Thymus (tissue), 11 donors: ENCODE measurements at regions not wholly inside any gene's neighbourhood (a gene's known extent, or its start where the extent isn't known, plus 50 kb on each side); places are given as distances from the start of the nearest gene placed in this dataset.
"Not testable (repeated sequence)": the region's sequence is repeated elsewhere in the genome, so short reads cannot be mapped to it uniquely, and the experiment has no call there.

ENCODE experiments used
- DNase-seq, 9 donors: peaks; one replicate each; pipeline ENCODE4 v3.0.0-alpha.2; 2013; ENCODE audit warnings: low spot score in 9 of 9, low read depth in 6 of 9, missing footprints in 1 of 9
- H3K27ac ChIP-seq, 2 donors: one replicate each; pipeline ENCODE4 v1.5.1; 2013; ENCODE audit warnings: control low read depth in 1 of 2, low read depth in 1 of 2, low read length in 1 of 2, mild to moderate bottlenecking in 1 of 2, moderate library complexity in 1 of 2
- H3K27me3 ChIP-seq, 2 donors: one replicate each; pipeline ENCODE4 v1.5.1; 2013; ENCODE audit warnings: low read length in 1 of 2; ENCODE audit not compliant: control insufficient read depth in 2 of 2, insufficient read depth in 1 of 2
- H3K36me3 ChIP-seq, 2 donors: one replicate each; pipeline ENCODE4 v1.5.1; 2013; ENCODE audit warnings: low read length in 1 of 2, mild to moderate bottlenecking in 1 of 2, moderate library complexity in 1 of 2; ENCODE audit not compliant: control insufficient read depth in 2 of 2, insufficient read depth in 2 of 2
- H3K4me1 ChIP-seq, 2 donors: one replicate each; pipeline ENCODE4 v1.5.1; 2013; ENCODE audit warnings: low read length in 2 of 2; ENCODE audit not compliant: control insufficient read depth in 2 of 2, insufficient read depth in 2 of 2
- H3K4me3 ChIP-seq, 2 donors: one replicate each; pipeline ENCODE4 v1.5.1; 2013; ENCODE audit warnings: low read length in 2 of 2, control low read depth in 1 of 2, mild to moderate bottlenecking in 1 of 2
- H3K9me3 ChIP-seq, 2 donors: one replicate each; pipeline ENCODE4 v1.5.1; 2013; ENCODE audit warnings: low read length in 1 of 2, mild to moderate bottlenecking in 1 of 2; ENCODE audit not compliant: control insufficient read depth in 2 of 2, insufficient read depth in 1 of 2
- WGBS: extraction: QIAGEN DNeasy Blood & Tissue Kit; methylation state at CpG from one replicate; pipeline ENCODE4 v1.1.7; 2013; 5-methylcytosine and 5-hydroxymethylcytosine counted together
- donor health status: healthy.

DNA sequence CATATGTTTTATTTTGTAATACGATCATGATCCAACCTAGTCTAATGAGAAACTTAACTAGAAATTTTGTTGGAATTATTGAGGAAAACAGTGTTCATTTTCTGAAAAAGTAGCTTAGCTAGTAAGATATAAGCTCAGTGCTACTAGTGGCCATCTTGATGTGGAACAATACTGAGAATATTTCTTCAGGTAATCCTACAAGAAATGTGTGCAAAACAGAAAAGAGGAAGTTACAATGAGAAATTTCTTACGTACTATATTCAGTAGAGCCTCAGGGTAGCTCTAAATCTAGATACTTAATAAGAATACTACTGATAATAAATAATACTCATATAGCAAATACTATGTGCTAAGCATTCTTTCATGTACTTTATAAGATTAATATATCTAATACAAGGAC is 114.8 kb downstream of the SYT15B start:
- H3K27ac ChIP-seq, DNase-seq, H3K27me3 ChIP-seq, H3K4me1 ChIP-seq, H3K9me3 ChIP-seq, H3K36me3 ChIP-seq, H3K4me3 ChIP-seq: not testable (repeated sequence)
- WGBS, result no CpG with 5 or more reads among the region's 2 CpGs

DNA sequence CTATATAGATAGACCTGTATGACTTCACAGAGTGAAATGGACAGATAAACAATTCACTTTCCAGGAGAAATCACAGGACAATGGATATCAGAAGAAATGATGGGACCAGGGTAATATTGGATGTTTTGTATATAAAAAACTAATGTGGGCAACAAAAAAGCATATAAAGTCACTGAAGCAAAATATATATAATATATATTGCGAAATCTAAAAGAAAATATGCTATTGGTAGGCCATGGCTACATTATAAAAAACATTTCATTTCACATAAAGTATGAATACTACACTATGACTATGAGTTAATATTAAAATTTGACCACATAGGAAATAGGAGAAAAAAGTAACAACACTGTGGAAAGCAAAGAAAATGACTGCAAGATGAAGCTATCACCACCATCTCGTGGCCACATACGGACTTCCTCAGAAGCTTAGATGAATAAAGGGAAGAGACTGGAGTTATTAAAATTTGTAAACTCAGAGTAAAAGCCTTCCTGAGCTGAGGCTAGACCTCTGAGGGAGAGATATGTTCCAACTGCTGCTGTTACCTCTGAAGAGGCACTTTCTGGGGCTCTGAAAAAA is 115.8 kb downstream of the SYT15B start:
- H3K27me3 ChIP-seq, H3K36me3 ChIP-seq, DNase-seq, H3K4me3 ChIP-seq, H3K9me3 ChIP-seq, H3K4me1 ChIP-seq, H3K27ac ChIP-seq: not testable (repeated sequence)
- 43% methylated on average over 3 of the region's 3 CpGs for WGBS

DNA sequence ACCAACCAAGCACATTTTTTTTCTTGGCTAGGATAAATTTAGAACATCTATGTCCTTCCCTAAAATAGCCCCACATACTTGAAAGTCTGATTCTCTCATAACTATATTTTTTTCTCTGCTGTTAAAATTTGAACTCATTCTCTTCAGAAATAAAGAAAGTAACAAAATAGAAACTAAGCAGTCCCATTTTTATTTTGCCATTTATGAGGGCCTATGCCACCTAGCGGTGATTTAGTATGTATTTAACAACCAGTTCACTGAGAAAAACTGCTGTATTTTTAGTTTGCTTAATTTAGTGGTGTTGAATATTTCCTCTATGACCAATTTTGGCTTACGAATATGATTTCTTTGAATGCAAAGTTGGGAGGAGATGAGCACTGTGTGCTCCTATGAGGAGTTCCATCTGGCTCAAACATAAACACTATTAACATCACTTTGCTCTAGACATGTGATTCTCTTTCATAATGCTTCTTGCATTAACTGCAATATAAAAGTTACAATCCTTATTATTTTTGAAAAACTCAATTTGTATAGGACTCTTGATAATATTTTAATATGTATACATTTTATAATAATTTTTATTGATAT is 116.6 kb downstream of the SYT15B start:
- DNase-seq, result peak in 4 of 9 donors; percentile 12 to 46 (median 20)
- not testable (repeated sequence) for H3K9me3 ChIP-seq, H3K4me3 ChIP-seq, H3K4me1 ChIP-seq, H3K27me3 ChIP-seq, H3K36me3 ChIP-seq, H3K27ac ChIP-seq
- WGBS, result 0% methylated on average over 1 of the region's 2 CpGs

DNA sequence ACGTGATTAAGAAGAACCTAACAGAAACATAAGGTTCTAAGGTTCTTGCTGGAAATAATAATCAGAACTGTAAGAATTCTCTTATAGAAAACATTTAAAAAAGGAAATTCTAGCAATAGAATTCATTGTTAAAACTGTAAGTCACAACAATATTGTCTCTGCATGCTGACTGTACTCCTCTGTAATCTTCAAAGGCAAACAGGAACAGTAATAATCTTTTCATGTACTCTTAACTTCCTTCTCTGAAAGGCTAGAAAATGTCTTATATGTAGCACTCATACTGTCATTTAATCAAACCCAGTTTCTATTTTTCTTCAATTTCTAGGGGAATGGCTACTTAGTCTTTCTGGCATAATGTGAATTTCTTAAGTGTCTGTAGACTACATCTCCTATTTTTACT is 103.5 kb upstream of the AGAP9 start:
- not testable (repeated sequence) for DNase-seq, H3K4me1 ChIP-seq, H3K4me3 ChIP-seq, H3K36me3 ChIP-seq, H3K27me3 ChIP-seq, H3K27ac ChIP-seq, H3K9me3 ChIP-seq
- 100% methylated on average over 1 of the region's 1 CpG for WGBS

DNA sequence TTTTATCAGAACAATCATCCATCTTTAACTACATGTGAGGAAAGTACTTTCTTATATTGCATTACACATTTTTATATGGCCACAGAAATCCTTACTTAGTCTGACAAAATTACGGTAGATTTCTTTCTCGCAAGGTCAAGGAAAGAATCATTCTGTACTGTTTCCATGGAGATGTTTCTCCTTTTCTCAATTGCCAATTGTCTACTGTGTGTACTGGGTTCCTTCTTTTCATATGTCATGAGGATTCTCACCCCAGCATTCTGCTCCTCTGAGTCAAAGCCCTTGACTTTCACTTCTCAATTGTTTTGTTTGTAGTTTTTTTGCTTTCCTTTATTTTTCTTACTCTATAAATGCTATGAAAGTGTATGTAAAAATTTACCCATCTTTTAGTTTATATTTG is 99.3 kb upstream of the AGAP9 start:
- not testable (repeated sequence) for H3K9me3 ChIP-seq, H3K27me3 ChIP-seq, H3K4me1 ChIP-seq, H3K27ac ChIP-seq, DNase-seq, H3K36me3 ChIP-seq, H3K4me3 ChIP-seq
- 96% methylated on average over 2 of the region's 2 CpGs for WGBS

DNA sequence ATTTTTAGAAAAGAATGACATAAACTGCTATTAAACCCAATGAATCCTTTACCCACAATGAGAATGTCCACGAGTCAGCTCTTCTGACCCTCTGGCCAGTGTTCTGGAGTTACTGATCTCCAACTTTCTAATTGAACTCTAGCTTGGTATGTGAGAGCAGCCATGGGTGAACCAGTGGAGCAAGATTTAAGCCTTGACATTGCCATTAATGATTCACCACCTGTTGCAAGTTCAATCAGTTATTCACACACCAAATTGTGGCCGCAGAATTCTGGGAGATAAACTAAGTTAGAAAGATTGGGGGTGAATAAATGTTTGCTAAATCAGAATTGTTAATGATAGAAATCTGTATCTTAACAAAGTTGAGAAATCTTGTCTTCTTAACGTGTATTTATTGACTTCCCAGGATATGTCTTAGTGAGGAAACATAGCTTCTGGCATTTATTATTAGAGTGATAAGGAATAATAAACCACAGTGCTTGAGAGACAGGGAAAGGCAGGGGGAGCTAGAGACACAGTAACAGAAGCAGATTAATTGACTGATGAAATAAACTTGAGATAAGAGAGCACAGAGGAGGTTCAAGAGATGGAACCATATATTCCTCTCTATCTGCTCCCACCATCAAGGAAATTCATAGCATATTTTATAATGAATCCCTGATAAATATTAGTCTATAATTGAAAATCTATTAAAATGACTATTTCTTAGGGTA is 96.0 kb upstream of the AGAP9 start:
- H3K36me3 ChIP-seq, result not testable (repeated sequence)
- WGBS, result 96% methylated on average over 2 of the region's 3 CpGs

DNA sequence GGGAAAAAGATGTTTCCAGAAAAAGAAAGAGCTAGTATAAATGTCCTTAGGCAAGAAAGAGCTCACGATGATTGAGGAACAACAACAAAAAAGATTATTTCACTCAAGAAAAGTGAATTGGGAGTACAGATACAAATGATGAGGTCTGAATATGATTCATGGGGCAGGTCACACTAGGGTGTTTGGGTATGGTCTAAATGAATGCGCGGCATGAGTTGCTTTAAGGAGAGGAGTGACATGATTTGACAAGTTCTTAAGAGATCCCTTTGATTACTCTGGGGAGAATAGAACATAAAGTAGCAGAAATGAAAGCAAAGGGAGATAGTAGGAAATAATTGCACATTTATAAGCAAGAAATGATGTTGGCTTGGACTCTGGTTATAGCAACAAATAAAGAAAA is 85.9 kb upstream of the AGAP9 start:
- DNase-seq, H3K9me3 ChIP-seq, H3K27me3 ChIP-seq, H3K36me3 ChIP-seq, H3K27ac ChIP-seq, H3K4me1 ChIP-seq, H3K4me3 ChIP-seq: not testable (repeated sequence)
- WGBS, result no CpG with 5 or more reads among the region's 3 CpGs

More for the DNA sequence above, 96.0 kb upstream of the AGAP9 start:
- not testable (repeated sequence) for H3K27ac ChIP-seq, H3K4me1 ChIP-seq, H3K9me3 ChIP-seq, DNase-seq, H3K27me3 ChIP-seq, H3K4me3 ChIP-seq

DNA sequence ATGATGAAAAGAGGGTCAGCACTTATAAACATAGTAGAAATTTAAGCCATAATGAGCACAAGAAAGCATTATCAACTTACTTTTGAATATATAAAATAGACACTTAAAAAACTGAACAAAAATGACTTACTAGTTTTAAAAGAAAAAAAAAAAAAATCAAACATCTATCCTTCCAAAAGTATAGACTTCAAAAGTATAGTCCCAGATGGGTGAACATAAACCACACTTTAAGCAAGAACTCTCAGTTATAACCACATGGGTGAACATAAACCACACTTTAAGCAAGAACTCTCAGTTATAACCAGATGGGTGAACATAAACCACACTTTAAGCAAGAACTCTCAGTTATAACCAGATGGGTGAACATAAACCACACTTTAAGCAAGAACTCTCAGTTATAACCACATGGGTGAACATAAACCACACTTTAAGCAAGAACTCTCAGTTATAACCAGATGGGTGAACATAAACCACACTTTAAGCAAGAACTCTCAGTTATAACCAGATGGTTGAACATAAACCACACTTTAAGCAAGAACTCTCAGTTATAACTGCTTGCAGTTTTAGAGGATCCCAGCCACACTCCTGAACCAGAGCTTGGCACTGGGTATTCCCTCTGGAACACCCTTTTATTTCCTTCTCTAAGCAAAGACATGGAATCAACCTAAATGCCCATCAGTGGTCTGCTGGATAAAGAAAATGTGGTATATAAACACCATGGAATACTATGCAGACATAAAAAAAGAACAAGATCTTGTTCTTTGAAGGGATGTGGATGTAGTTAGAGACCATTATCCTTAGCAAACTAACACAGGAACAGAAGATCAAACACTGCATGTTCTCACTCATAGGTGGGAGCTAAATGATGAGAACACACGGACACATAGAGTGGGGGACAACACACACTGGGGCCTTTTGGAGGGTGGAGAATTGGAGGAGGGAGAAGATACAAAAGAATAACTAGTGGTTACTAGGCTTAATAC is 82.6 kb upstream of the AGAP9 start:
- no CpG with 5 or more reads among the region's 1 CpG for WGBS

DNA sequence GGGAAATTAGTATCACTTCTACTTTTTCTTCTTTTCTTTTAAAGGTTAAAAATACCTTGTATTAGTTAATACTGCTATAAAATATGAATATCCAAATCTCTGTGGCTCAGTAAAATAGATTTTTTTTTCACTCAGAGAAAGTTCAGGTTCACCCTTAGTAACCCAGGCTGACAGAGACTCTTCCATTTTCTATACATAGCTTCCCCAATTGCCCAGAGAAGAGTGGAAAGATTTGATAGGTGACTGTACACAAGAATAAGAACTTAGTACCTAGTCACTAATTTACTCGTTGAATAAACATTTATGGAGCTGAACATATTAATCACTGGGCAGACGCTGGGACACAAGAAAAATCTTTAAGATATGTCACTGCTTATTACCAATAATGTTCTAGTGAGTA is 77.2 kb upstream of the AGAP9 start:
- not testable (repeated sequence) for H3K4me3 ChIP-seq, H3K9me3 ChIP-seq, H3K4me1 ChIP-seq, H3K27me3 ChIP-seq, H3K27ac ChIP-seq, DNase-seq, H3K36me3 ChIP-seq
- 97% methylated on average over 2 of the region's 2 CpGs for WGBS

More for the DNA sequence above, 82.6 kb upstream of the AGAP9 start:
- H3K9me3 ChIP-seq, H3K36me3 ChIP-seq, DNase-seq, H3K4me1 ChIP-seq, H3K4me3 ChIP-seq, H3K27ac ChIP-seq, H3K27me3 ChIP-seq: not testable (repeated sequence)
